ENCODE measurements at regions not wholly inside any gene's neighbourhood (a gene's known extent, or its start where the extent isn't known, plus 50 kb on each side); places are given as distances from the start of the nearest gene placed in this dataset.

- TF ChIP-seq CREB5 (CRISPR knock-in tag; IDR thresholded peaks at IDR 0.05; ENCODE audit: low read depth): no peak
- TF ChIP-seq OSR1 (CRISPR knock-in tag; IDR thresholded peaks at IDR 0.05): no peak
- TF ChIP-seq PATZ1 (CRISPR knock-in tag; IDR thresholded peaks at IDR 0.05; ENCODE audit: borderline replicate concordance): no peak
- TF ChIP-seq ZNF70 (CRISPR knock-in tag; IDR thresholded peaks at IDR 0.05): no peak
- no peak for TF ChIP-seq TCF4 (CRISPR knock-in tag; IDR thresholded peaks at IDR 0.05; ENCODE audit: borderline replicate concordance)
- TF ChIP-seq ESRRG (CRISPR knock-in tag; IDR thresholded peaks at IDR 0.05): no peak
- no peak for TF ChIP-seq BACH2 (CRISPR knock-in tag; IDR thresholded peaks at IDR 0.05; ENCODE audit: borderline replicate concordance)
- no peak for TF ChIP-seq ARNTL (CRISPR knock-in tag; IDR thresholded peaks at IDR 0.05; ENCODE audit: borderline replicate concordance, low read depth)
- TF ChIP-seq PPARA (CRISPR knock-in tag; IDR thresholded peaks at IDR 0.05; ENCODE audit: borderline replicate concordance): no peak
- no peak for TF ChIP-seq CSRNP3 (CRISPR knock-in tag; IDR thresholded peaks at IDR 0.05)
Measured at GRCh38 chr18:2256577-2256976, 314.7 kb downstream of the METTL4 start.

Data from SK-N-SH treated with all-trans-retinoic acid at 6 μM for 48 hours (cell line).